Keratinocyte (primary cell): ENCODE measurements at regions not wholly inside any gene's neighbourhood (a gene's known extent, or its start where the extent isn't known, plus 50 kb on each side); places are given as distances from the start of the nearest gene placed in this dataset.

Experiments
- EZH2 ChIP-seq: IDR thresholded peaks from one replicate; pipeline ENCODE4 v1.6.1; 2012; ENCODE audit warnings: inconsistent platforms, mild to moderate bottlenecking, low read length, moderate library complexity
- TF ChIP-seq, protein P1 (sequence below), 3 experiments: IDR thresholded peaks in 1 of 3; conservative IDR thresholded peaks in 1 of 3; optimal IDR thresholded peaks in 1 of 3; 2 replicates in 2 of 3; 3 replicates in 1 of 3; pipeline versions ENCODE3 to v1.5.1; 2011; ENCODE audit warnings: low read length in 3 of 3, mild to moderate bottlenecking in 3 of 3, moderate library complexity in 2 of 3, control low read depth in 1 of 3, inconsistent platforms in 1 of 3; ENCODE audit not compliant: insufficient read depth in 2 of 3; ENCODE audit errors: extremely low read depth in 1 of 3

DNA sequence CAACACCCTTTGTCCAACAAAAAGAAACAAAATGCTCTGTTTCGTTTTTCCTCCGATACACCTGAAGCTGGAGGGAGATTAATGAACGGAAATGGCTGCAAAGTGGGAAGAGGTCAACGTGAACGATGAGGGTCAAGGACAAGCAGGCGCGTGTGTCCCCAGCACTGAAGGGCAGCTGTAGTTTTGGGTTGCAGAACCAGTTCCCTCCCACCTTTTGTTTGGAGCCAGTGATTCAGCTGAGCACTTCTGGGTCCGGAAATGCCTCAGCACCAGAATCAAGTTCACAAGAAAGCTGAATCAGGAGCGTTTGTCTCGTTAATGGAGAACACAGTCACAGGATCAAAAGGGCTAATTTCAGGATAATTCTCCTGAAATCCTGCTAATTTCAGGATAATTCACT is 51.1 kb upstream of the PWP1 start:
- TF ChIP-seq, protein P1, sequence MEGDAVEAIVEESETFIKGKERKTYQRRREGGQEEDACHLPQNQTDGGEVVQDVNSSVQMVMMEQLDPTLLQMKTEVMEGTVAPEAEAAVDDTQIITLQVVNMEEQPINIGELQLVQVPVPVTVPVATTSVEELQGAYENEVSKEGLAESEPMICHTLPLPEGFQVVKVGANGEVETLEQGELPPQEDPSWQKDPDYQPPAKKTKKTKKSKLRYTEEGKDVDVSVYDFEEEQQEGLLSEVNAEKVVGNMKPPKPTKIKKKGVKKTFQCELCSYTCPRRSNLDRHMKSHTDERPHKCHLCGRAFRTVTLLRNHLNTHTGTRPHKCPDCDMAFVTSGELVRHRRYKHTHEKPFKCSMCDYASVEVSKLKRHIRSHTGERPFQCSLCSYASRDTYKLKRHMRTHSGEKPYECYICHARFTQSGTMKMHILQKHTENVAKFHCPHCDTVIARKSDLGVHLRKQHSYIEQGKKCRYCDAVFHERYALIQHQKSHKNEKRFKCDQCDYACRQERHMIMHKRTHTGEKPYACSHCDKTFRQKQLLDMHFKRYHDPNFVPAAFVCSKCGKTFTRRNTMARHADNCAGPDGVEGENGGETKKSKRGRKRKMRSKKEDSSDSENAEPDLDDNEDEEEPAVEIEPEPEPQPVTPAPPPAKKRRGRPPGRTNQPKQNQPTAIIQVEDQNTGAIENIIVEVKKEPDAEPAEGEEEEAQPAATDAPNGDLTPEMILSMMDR (optimal IDR thresholded peaks at IDR 0.05 in 1 of 3, IDR thresholded peaks at IDR 0.05 in 1 of 3, conservative IDR thresholded peaks at IDR 0.05 in 1 of 3; ENCODE audit: extremely low read depth in 1 of 3, insufficient read depth in 2 of 3, low read length in 3 of 3): no peak
- TF ChIP-seq EZH2: no peak
